ENCODE measurements at regions not wholly inside any gene's neighbourhood (a gene's known extent, or its start where the extent isn't known, plus 50 kb on each side); places are given as distances from the start of the nearest gene placed in this dataset.

DNA sequence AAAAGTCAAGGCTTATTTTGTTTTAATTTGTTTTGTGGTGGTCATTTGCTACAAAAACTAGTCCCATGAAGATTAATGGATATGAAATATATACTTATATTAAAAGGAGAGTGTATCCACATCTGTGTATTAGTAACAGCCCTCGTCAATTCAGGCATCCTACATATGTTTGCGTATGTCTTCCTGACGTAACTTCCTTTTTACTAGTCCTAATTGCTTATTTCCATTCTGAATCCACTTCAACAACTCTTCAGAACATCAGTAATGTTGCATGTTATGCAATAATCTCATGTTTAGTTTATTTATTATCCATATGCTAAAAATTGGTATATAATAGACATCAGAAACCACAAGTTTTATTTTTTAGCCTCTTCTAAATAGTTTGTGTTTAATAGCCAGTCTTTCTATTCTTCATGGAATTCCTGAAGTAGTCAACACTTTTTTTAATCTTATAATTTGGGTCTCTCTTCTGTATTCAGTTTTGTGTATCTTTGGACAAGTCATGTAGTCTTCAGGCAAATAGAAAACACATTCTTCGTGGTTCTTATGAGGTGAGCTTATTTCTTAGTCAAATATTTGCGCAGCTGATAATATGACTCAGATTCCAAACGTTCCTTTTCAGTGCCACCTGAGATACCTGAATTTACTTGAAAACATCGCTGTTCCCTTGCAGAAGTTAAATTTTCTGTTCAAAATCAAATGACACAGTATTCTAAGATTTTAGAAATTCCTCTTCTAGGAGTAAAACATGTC lies 268.6 kb downstream of the CCDC59 start:
- FAIRE-seq (no peak), DNase-seq (ENCODE audit: insufficient read length, low spot score) (no peak)
- no peak for TF ChIP-seq POLR2A (IDR thresholded peaks at IDR 0.05; ENCODE audit: low read depth, low read length)
- TF ChIP-seq POU2F2 (IDR thresholded peaks at IDR 0.05; ENCODE audit: low read depth, low read length) = no peak
- no peak for TF ChIP-seq TAF1 (IDR thresholded peaks at IDR 0.05; ENCODE audit: low read depth, low read length)
- TF ChIP-seq SPI1 (IDR thresholded peaks at IDR 0.05; ENCODE audit: low read depth, low read length) = no peak
- no peak for TF ChIP-seq PAX5 (IDR thresholded peaks at IDR 0.05; ENCODE audit: insufficient read depth, low read length, severe bottlenecking)
- no peak for TF ChIP-seq POLR2AphosphoS5 (IDR thresholded peaks at IDR 0.05; ENCODE audit: low read depth, low read length)

DNA sequence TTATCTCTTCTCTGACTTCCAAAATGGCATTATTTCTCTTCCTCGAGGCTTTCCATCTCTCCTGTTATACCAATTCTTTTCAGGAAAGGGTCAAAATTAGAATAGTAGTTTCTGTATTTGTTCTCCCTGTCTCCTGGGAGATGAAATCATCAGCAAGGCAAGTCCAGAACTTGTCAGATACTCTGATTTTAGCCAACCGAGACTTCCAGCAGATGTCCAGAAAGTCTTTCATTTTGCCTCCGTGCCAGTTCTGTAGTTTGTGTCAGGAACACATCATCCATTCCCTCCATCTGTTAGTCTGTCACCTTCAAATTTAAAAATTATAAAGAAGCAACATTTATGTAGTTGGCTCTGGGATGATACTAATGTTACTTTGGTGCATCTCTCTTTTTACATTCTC lies 275.7 kb downstream of the CCDC59 start:
- TF ChIP-seq PAX5 (IDR thresholded peaks at IDR 0.05; ENCODE audit: insufficient read depth, low read length, severe bottlenecking) (no peak), POU2F2 (IDR thresholded peaks at IDR 0.05; ENCODE audit: low read depth, low read length) (no peak), POLR2A (IDR thresholded peaks at IDR 0.05; ENCODE audit: low read depth, low read length) (no peak), TAF1 (IDR thresholded peaks at IDR 0.05; ENCODE audit: low read depth, low read length) (no peak), POLR2AphosphoS5 (IDR thresholded peaks at IDR 0.05; ENCODE audit: low read depth, low read length) (no peak), SPI1 (IDR thresholded peaks at IDR 0.05; ENCODE audit: low read depth, low read length) (no peak)
- no peak for FAIRE-seq
- DNase-seq (ENCODE audit: insufficient read length, low spot score) = no peak

GRCh38 chr12:82069931-82070514 lies 288.2 kb downstream of the CCDC59 start:
- TF ChIP-seq TAF1 (IDR thresholded peaks at IDR 0.05; ENCODE audit: low read depth, low read length) (no peak), POLR2AphosphoS5 (IDR thresholded peaks at IDR 0.05; ENCODE audit: low read depth, low read length) (no peak), PAX5 (IDR thresholded peaks at IDR 0.05; ENCODE audit: insufficient read depth, low read length, severe bottlenecking) (no peak)
- FAIRE-seq = no peak
- no peak for DNase-seq (ENCODE audit: insufficient read length, low spot score)

DNA sequence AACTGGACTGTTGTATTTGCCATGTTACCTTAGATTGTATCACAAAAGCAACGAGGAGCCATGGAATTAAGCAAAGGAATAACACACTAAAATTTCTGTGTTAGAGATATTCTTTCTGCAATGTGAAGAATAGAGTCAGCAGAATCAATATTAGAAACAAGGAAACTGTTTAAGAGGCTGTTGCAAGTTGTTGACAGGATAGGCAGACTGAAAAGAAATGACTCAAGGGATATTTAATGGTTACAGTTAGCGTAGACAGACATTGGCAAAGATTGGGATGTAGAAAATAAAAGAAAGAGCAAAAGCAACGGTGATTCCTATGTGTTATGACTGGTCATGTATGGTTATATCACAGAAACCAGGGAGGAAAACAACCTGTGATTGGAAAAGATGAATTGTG lies 299.0 kb upstream of the PPFIA2 start:
- DNase-seq (ENCODE audit: insufficient read length, low spot score) = no peak
- no peak for FAIRE-seq
- TF ChIP-seq PAX5 (IDR thresholded peaks at IDR 0.05; ENCODE audit: insufficient read depth, low read length, severe bottlenecking) (no peak), SPI1 (IDR thresholded peaks at IDR 0.05; ENCODE audit: low read depth, low read length) (no peak), TAF1 (IDR thresholded peaks at IDR 0.05; ENCODE audit: low read depth, low read length) (no peak), POLR2A (IDR thresholded peaks at IDR 0.05; ENCODE audit: low read depth, low read length) (no peak), POU2F2 (IDR thresholded peaks at IDR 0.05; ENCODE audit: low read depth, low read length) (no peak), POLR2AphosphoS5 (IDR thresholded peaks at IDR 0.05; ENCODE audit: low read depth, low read length) (no peak)

DNA sequence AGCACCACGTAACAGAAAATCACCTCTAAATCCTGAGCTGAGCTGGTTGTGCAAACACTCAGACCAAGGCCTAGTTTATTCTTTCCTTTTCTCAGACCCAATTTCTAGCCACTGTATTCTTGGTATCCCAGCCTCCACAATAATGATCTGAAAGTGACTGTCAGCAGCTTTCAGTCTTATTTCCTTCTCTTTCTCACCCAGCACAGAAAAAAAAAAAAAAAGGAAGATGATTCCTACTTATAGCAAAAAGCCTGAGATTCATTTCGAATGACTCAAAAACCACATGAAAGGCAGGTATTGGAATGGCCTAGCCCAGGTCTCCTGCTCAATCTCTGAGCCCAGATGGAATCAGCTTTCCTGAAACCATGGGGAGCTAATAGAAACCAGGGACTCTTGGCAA lies 298.6 kb upstream of the PPFIA2 start:
- no peak for FAIRE-seq
- DNase-seq (ENCODE audit: insufficient read length, low spot score) = no peak
- TF ChIP-seq SPI1 (IDR thresholded peaks at IDR 0.05; ENCODE audit: low read depth, low read length) = no peak
- TF ChIP-seq POLR2AphosphoS5 (IDR thresholded peaks at IDR 0.05; ENCODE audit: low read depth, low read length) = no peak
- no peak for TF ChIP-seq POU2F2 (IDR thresholded peaks at IDR 0.05; ENCODE audit: low read depth, low read length)
- no peak for TF ChIP-seq TAF1 (IDR thresholded peaks at IDR 0.05; ENCODE audit: low read depth, low read length)
- no peak for TF ChIP-seq POLR2A (IDR thresholded peaks at IDR 0.05; ENCODE audit: low read depth, low read length)
- TF ChIP-seq PAX5 (IDR thresholded peaks at IDR 0.05; ENCODE audit: insufficient read depth, low read length, severe bottlenecking) = no peak

- DNase-seq (ENCODE audit: insufficient read length, low spot score) = no peak
- no peak for FAIRE-seq
- TF ChIP-seq SPI1 (IDR thresholded peaks at IDR 0.05; ENCODE audit: low read depth, low read length) (no peak), PAX5 (IDR thresholded peaks at IDR 0.05; ENCODE audit: insufficient read depth, low read length, severe bottlenecking) (no peak), POU2F2 (IDR thresholded peaks at IDR 0.05; ENCODE audit: low read depth, low read length) (no peak)
Measured at GRCh38 chr12:82055391-82055790, 296.2 kb upstream of the PPFIA2 start.

DNA sequence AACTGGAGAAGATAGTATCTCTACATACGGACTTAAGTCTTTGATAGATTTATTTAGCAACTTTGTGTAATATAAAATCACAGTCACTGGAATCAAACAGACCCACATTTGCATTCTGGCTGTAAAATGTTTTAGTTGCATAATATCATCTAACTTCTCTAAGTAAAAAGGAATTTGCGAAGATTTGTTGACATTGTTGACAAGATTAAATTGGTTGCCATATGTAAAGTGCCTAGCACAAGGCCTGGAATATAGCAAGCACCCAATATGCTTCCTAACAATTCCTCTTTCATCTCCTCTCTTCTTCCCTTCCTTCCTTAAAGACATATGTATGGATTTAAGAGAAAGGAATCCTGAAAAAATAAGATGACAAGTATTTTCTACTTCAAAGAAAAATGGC lies 295.4 kb upstream of the PPFIA2 start:
- no peak for FAIRE-seq
- DNase-seq (ENCODE audit: insufficient read length, low spot score) = no peak

GRCh38 chr12:82047446-82047845 lies 288.3 kb upstream of the PPFIA2 start:
- TF ChIP-seq POLR2A (IDR thresholded peaks at IDR 0.05; ENCODE audit: low read depth, low read length) (no peak), PAX5 (IDR thresholded peaks at IDR 0.05; ENCODE audit: insufficient read depth, low read length, severe bottlenecking) (no peak), POU2F2 (IDR thresholded peaks at IDR 0.05; ENCODE audit: low read depth, low read length) (no peak), TAF1 (IDR thresholded peaks at IDR 0.05; ENCODE audit: low read depth, low read length) (no peak), POLR2AphosphoS5 (IDR thresholded peaks at IDR 0.05; ENCODE audit: low read depth, low read length) (no peak), SPI1 (IDR thresholded peaks at IDR 0.05; ENCODE audit: low read depth, low read length) (no peak)
- DNase-seq (ENCODE audit: insufficient read length, low spot score) (no peak), FAIRE-seq (no peak)

More for the DNA sequence above, 295.4 kb upstream of the PPFIA2 start:
- TF ChIP-seq POLR2A (IDR thresholded peaks at IDR 0.05; ENCODE audit: low read depth, low read length) = no peak
- TF ChIP-seq PAX5 (IDR thresholded peaks at IDR 0.05; ENCODE audit: insufficient read depth, low read length, severe bottlenecking) = no peak
- no peak for TF ChIP-seq POU2F2 (IDR thresholded peaks at IDR 0.05; ENCODE audit: low read depth, low read length)
- TF ChIP-seq POLR2AphosphoS5 (IDR thresholded peaks at IDR 0.05; ENCODE audit: low read depth, low read length) = no peak
- TF ChIP-seq SPI1 (IDR thresholded peaks at IDR 0.05; ENCODE audit: low read depth, low read length) = no peak
- TF ChIP-seq TAF1 (IDR thresholded peaks at IDR 0.05; ENCODE audit: low read depth, low read length) = no peak

GRCh38 chr12:82040987-82041743 lies 282.0 kb upstream of the PPFIA2 start:
- peak; percentile 82 for TF ChIP-seq SPI1 (IDR thresholded peaks at IDR 0.05; ENCODE audit: low read depth, low read length)
- TF ChIP-seq POLR2AphosphoS5 (IDR thresholded peaks at IDR 0.05; ENCODE audit: low read depth, low read length) = no peak
- DNase-seq (ENCODE audit: insufficient read length, low spot score) (no peak), FAIRE-seq (no peak)

All from GM12891 (cell line).